HCT116 (cell line): ENCODE measurements at regions not wholly inside any gene's neighbourhood (a gene's known extent, or its start where the extent isn't known, plus 50 kb on each side); places are given as distances from the start of the nearest gene placed in this dataset.

Experiments
- ATAC-seq: fragments of 200-7000 bp; cut with Tn5 transposase; 2 replicates; pipeline ENCODE4 v1.9.1; 2020; ENCODE audit warnings: mild to moderate bottlenecking, moderate library complexity
- BruUV-seq: library from RNA; stranded (reverse); fragments of 400-500 nt; replicated peaks from 2 replicates; lab custom pipeline; 2021; lab: Mats Ljungman, UMichigan
- CTCF ChIA-PET: fragments of 300-600 bp; sonication (Branson Sonifier 250); formaldehyde crosslinking; loops from one replicate; lab custom pipeline; 2021; ENCODE audit warnings: antibody characterized with exemption; lab: Charles Lee
- POLR2A ChIA-PET: fragments of 300-600, 350-600 bp; sonication (Branson Sonifier 250); formaldehyde crosslinking; loops from one replicate; lab custom pipeline; 2021; ENCODE audit warnings: antibody characterized with exemption; lab: Charles Lee
- RAD21 ChIA-PET, 2 experiments: fragments of 300-600 bp; sonication (Branson Sonifier 250); formaldehyde crosslinking; loops; one replicate each; lab custom pipeline; 2023; ENCODE audit warnings: low total read pairs in 2 of 2; ENCODE audit not compliant: uncharacterized antibody in 2 of 2, unreplicated experiment in 2 of 2, low non-redundant PET in 1 of 2; lab: Charles Lee
- DNase-seq: peaks from one replicate; pipeline ENCODE4 v3.0.0-alpha.2; 2010; ENCODE audit warnings: low read depth, low spot score
- H2AFZ ChIP-seq: fragments of 200-600 bp; shearing (Covaris generic), sonication (generic); 2 replicates; pipeline ENCODE4 v1.6.1; 2017; ENCODE audit warnings: low read depth, mixed run types, mixed read lengths, antibody characterized with exemption, low read length; ENCODE audit not compliant: poor library complexity, severe bottlenecking
- H3K27ac ChIP-seq: 2 replicates; pipeline ENCODE4 v1.5.1; 2012; ENCODE audit warnings: low read depth, low read length
- H3K27me3 ChIP-seq: fragments of 200-600 bp; sonication (generic); 2 replicates; pipeline ENCODE4 v1.6.1; 2016; ENCODE audit warnings: mixed run types, low read length, mixed read lengths; ENCODE audit not compliant: insufficient read depth
- H3K36me3 ChIP-seq, 2 experiments: fragments of 200-500 bp in 1 of 2; fragments of 200-600 bp in 1 of 2; sonication (Bioruptor generic) in 1 of 2; sonication (generic) in 1 of 2; 2 replicates each; pipeline versions ENCODE4 v1.5.1 to v1.6.1; 2014 to 2016; ENCODE audit warnings: low read length in 2 of 2, inconsistent platforms in 1 of 2, mixed read lengths in 1 of 2, mixed run types in 1 of 2; ENCODE audit not compliant: insufficient read depth in 2 of 2, control insufficient read depth in 1 of 2
- H3K4me1 ChIP-seq, 2 experiments: fragments of 200-600 bp in 1 of 2; sonication (generic) in 1 of 2; 2 replicates each; pipeline versions ENCODE4 v1.5.1 to v1.6.1; 2012 to 2017; ENCODE audit warnings: low read length in 2 of 2, inconsistent platforms in 1 of 2, mild to moderate bottlenecking in 1 of 2, mixed read lengths in 1 of 2, mixed run types in 1 of 2, moderate library complexity in 1 of 2; ENCODE audit not compliant: insufficient read depth in 2 of 2, control insufficient read depth in 1 of 2
- H3K4me2 ChIP-seq: fragments of 200-600 bp; sonication (generic); 2 replicates; pipeline ENCODE4 v1.6.1; 2017; ENCODE audit warnings: mixed run types, low read length, mixed read lengths
- H3K4me3 ChIP-seq, 2 experiments: fragments of 200-600 bp in 1 of 2; sonication (generic) in 1 of 2; replicated peaks in 1 of 2; 2 replicates each; pipeline ENCODE4 v1.5.1; 2011 to 2016; ENCODE audit warnings: low read length in 2 of 2, control low read depth in 1 of 2, low read depth in 1 of 2, mild to moderate bottlenecking in 1 of 2, mixed read lengths in 1 of 2, mixed run types in 1 of 2
- H3K79me2 ChIP-seq: fragments of 200-600 bp; sonication (generic); 2 replicates; pipeline ENCODE4 v1.6.1; 2017; ENCODE audit warnings: mild to moderate bottlenecking, mixed run types, low read length, moderate library complexity, mixed read lengths; ENCODE audit not compliant: insufficient read depth
- H3K9ac ChIP-seq: fragments of 200-600 bp; sonication (generic); 2 replicates; pipeline ENCODE4 v1.6.1; 2016; ENCODE audit warnings: low read length, mixed read lengths
- H3K9me2 ChIP-seq: fragments of 200-600 bp; sonication (generic), shearing (Covaris generic); 2 replicates; pipeline ENCODE4 v1.6.1; 2017; ENCODE audit warnings: mixed run types, mild to moderate bottlenecking, moderate library complexity; ENCODE audit not compliant: insufficient read depth
- H3K9me3 ChIP-seq, 2 experiments: fragments of 200-500 bp in 1 of 2; fragments of 200-600 bp in 1 of 2; sonication (Bioruptor generic) in 1 of 2; sonication (generic) in 1 of 2; 2 replicates each; pipeline ENCODE4 v1.6.1; 2014 to 2017; ENCODE audit warnings: low read length in 2 of 2, mixed read lengths in 2 of 2, inconsistent platforms in 1 of 2, low read depth in 1 of 2, mild to moderate bottlenecking in 1 of 2, mixed run types in 1 of 2, moderate library complexity in 1 of 2; ENCODE audit not compliant: control insufficient read depth in 1 of 2, insufficient read depth in 1 of 2
- H4K20me1 ChIP-seq: fragments of 200-600 bp; sonication (generic), shearing (Covaris generic); 2 replicates; pipeline ENCODE4 v1.6.1; 2017; ENCODE audit warnings: mixed run types, mild to moderate bottlenecking, moderate library complexity; ENCODE audit not compliant: insufficient read depth
- ATF3 ChIP-seq: IDR thresholded peaks from 2 replicates; pipeline ENCODE4 v1.6.1; 2012
- CEBPB ChIP-seq: IDR thresholded peaks from 2 replicates; pipeline ENCODE4 v1.6.1; 2012; ENCODE audit warnings: low read depth
- EGR1 ChIP-seq: IDR thresholded peaks from 2 replicates; pipeline ENCODE4 v1.6.1; 2012; ENCODE audit warnings: low read depth
- ELF1 ChIP-seq: IDR thresholded peaks from 2 replicates; pipeline ENCODE4 v1.6.1; 2012; ENCODE audit warnings: low read depth, borderline replicate concordance
- EZH2phosphoT487 ChIP-seq: fragments of 200-600 bp; IDR thresholded peaks from 2 replicates; pipeline ENCODE4 v1.6.1; 2018; ENCODE audit warnings: antibody characterized with exemption, borderline replicate concordance
- FOSL1 ChIP-seq: IDR thresholded peaks from 2 replicates; pipeline ENCODE4 v1.6.1; 2012; ENCODE audit warnings: low read depth
- MAX ChIP-seq: IDR thresholded peaks from 2 replicates; pipeline ENCODE4 v1.6.1; 2012
- POLR2A ChIP-seq: IDR thresholded peaks from 2 replicates; pipeline ENCODE4 v1.7.0; 2011; ENCODE audit warnings: borderline replicate concordance; ENCODE audit not compliant: insufficient read depth, insufficient read length; ENCODE audit errors: extremely low read depth
- SIN3A ChIP-seq: IDR thresholded peaks from 2 replicates; pipeline ENCODE4 v1.6.1; 2012; ENCODE audit warnings: low read depth
- SP1 ChIP-seq: IDR thresholded peaks from 2 replicates; pipeline ENCODE4 v1.6.1; 2012; ENCODE audit warnings: low read depth
- TCF7L2 ChIP-seq: IDR thresholded peaks from 2 replicates; pipeline ENCODE4 v1.7.0; 2011; ENCODE audit warnings: borderline replicate concordance, inconsistent platforms; ENCODE audit not compliant: insufficient read depth, insufficient read length; ENCODE audit errors: extremely low read depth
- YY1 ChIP-seq: IDR thresholded peaks from 2 replicates; pipeline ENCODE4 v1.6.1; 2011; ENCODE audit warnings: low read length, low read depth, moderate library complexity, mild to moderate bottlenecking; ENCODE audit not compliant: insufficient replicate concordance; ENCODE audit errors: extremely low read depth
- ZBTB33 ChIP-seq: IDR thresholded peaks from 2 replicates; pipeline ENCODE4 v1.6.1; 2011; ENCODE audit warnings: mild to moderate bottlenecking, low read length, moderate library complexity; ENCODE audit not compliant: insufficient replicate concordance; ENCODE audit errors: extremely low read depth
- intact Hi-C: fragments of 100-400 bp; cut with micrococcal nuclease; formaldehyde crosslinking; loops from 2 replicates; pipeline ENCODE4 v1.10.0; 2022

GRCh38 chr2:120594856-120595685, 140.6 kb upstream of the GLI2 start (continued):
- TF ChIP-seq FOSL1: no peak
- TF ChIP-seq SP1: no peak
- no peak for TF ChIP-seq ELF1
- TF ChIP-seq YY1: no peak
- no peak for TF ChIP-seq TCF7L2
- no peak for TF ChIP-seq SIN3A

- Histone ChIP-seq H2AFZ (no peak overlapping the region), H3K9me3 (no peaks in the 10 kb centered on the region), H3K27ac (no peak overlapping the region), H3K9ac (no peak overlapping the region), H3K4me2 (no peak overlapping the region), H3K4me1 (peaks cover 0 to 11% of the 10 kb centered on the region in 2 experiments; a peak in 1 of 4 replicates)
- RAD21 ChIA-PET: no interaction called here
- POLR2A ChIA-PET: no interaction called here
- no peak for ATAC-seq
- DNase-seq: no peak
- CTCF ChIA-PET: no interaction called here
- no peak for TF ChIP-seq EZH2phosphoT487
- TF ChIP-seq ATF3: no peak
- TF ChIP-seq ZBTB33: no peak
- no peak for TF ChIP-seq POLR2A
- TF ChIP-seq CEBPB: no peak
- no peak for TF ChIP-seq EGR1
- TF ChIP-seq MAX: no peak
- TF ChIP-seq ELF1: no peak
- TF ChIP-seq, all 23 proteins: peak for 0
- no TSS peak for BruUV-seq
- Histone ChIP-seq H3K27me3 (no peaks in the 10 kb centered on the region), H3K79me2 (no peaks in the 10 kb centered on the region), H4K20me1 (no peaks in the 10 kb centered on the region), H3K36me3 (no peaks in the 10 kb centered on the region), H3K9me2 (no peaks in the 10 kb centered on the region), H3K4me3 (no peak overlapping the region)
- intact Hi-C loops: no loop called here
Observed at GRCh38 chr2:120595739-120596138, 139.9 kb upstream of the GLI2 start.
